Astrocyte of the spinal cord (primary cell): ENCODE measurements at regions not wholly inside any gene's neighbourhood (a gene's known extent, or its start where the extent isn't known, plus 50 kb on each side); places are given as distances from the start of the nearest gene placed in this dataset.

Experiments used
- DNase-seq: peaks from one replicate; pipeline ENCODE4 v3.0.0; 2011; ENCODE audit warnings: low read depth, low spot score
- H3K4me3 ChIP-seq: 2 replicates; pipeline ENCODE4 v1.5.1; 2011; ENCODE audit warnings: low read depth, mild to moderate bottlenecking, low read length, moderate library complexity
- CTCF ChIP-seq: IDR thresholded peaks from 2 replicates; pipeline ENCODE4 v1.5.1; 2012; ENCODE audit warnings: low read depth, mild to moderate bottlenecking, low read length, inconsistent platforms
- in situ Hi-C: cut with HindIII; loops from 2 replicates; pipeline ENCODE4 v1.10.0; 2017; ENCODE audit warnings: low sequenced_read_pairs

GRCh38 chr10:10367264-10367663 lies 650.4 kb upstream of the CELF2 start:
- in situ Hi-C loops, result no loop called here
- TF ChIP-seq CTCF, result no peak
- no peak overlapping the region for H3K4me3 ChIP-seq
- no peak for DNase-seq

GRCh38 chr10:10368951-10369576 lies 648.6 kb upstream of the CELF2 start:
- in situ Hi-C loops, result no loop called here
- no peak for DNase-seq

GRCh38 chr10:10385831-10386230 lies 631.8 kb upstream of the CELF2 start:
- no peak for DNase-seq
- in situ Hi-C loops, result no loop called here
- TF ChIP-seq CTCF, result no peak
- H3K4me3 ChIP-seq, result no peak overlapping the region

More at GRCh38 chr10:10368951-10369576, 648.6 kb upstream of the CELF2 start:
- H3K4me3 ChIP-seq, result no peak overlapping the region
- TF ChIP-seq CTCF, result no peak

- in situ Hi-C loops, result no loop called here
- no peak for TF ChIP-seq CTCF
- H3K4me3 ChIP-seq, result no peak overlapping the region
- no peak for DNase-seq
These were observed 628.5 kb upstream of the CELF2 start for GRCh38 chr10:10389182-10389581.

- in situ Hi-C loops, result no loop called here
- no peak for TF ChIP-seq CTCF
- DNase-seq, result no peak
- H3K4me3 ChIP-seq, result no peak overlapping the region
These were observed 625.2 kb upstream of the CELF2 start for GRCh38 chr10:10392511-10392910.

- TF ChIP-seq CTCF, result no peak
- no peak overlapping the region for H3K4me3 ChIP-seq
- in situ Hi-C loops, result no loop called here
- peak; percentile 9 for DNase-seq
These were observed 622.6 kb upstream of the CELF2 start for GRCh38 chr10:10394933-10395658.
